GM18909 (cell line): ENCODE measurements at regions not wholly inside any gene's neighbourhood (a gene's known extent, or its start where the extent isn't known, plus 50 kb on each side); places are given as distances from the start of the nearest gene placed in this dataset.
"Not testable (repeated sequence)": the region's sequence is repeated elsewhere in the genome, so short reads cannot be mapped to it uniquely, and the experiment has no call there.

Experiments
- ATAC-seq: cut with Tn5 transposase; IDR thresholded peaks from one replicate; pipeline ENCODE4 v1.9.1; 2021; ENCODE audit warnings: mild to moderate bottlenecking; ENCODE audit not compliant: unreplicated experiment, poor library complexity

- no peak for ATAC-seq
These were observed 411.9 kb upstream of the CCDC54 start for GRCh38 chr3:106965307-106965706.

- ATAC-seq: no peak
These were observed 407.6 kb upstream of the CCDC54 start for GRCh38 chr3:106969596-106969995.

GRCh38 chr3:106981392-106981791, 395.8 kb upstream of the CCDC54 start:
- no peak for ATAC-seq

GRCh38 chr3:106985721-106986120, 391.5 kb upstream of the CCDC54 start:
- ATAC-seq: no peak

GRCh38 chr3:106998841-106999682, 378.2 kb upstream of the CCDC54 start:
- peak; percentile 52 for ATAC-seq

GRCh38 chr3:107001635-107002034, 375.6 kb upstream of the CCDC54 start:
- ATAC-seq: no peak

GRCh38 chr3:107005352-107005751, 371.9 kb upstream of the CCDC54 start:
- ATAC-seq: not testable (repeated sequence)

- no peak for ATAC-seq
These were observed 369.0 kb upstream of the CCDC54 start for GRCh38 chr3:107008213-107008612.

- no peak for ATAC-seq
These were observed 363.6 kb upstream of the CCDC54 start for GRCh38 chr3:107013641-107014040.

- ATAC-seq: no peak
These were observed 352.6 kb upstream of the CCDC54 start for GRCh38 chr3:107024551-107025026.

GRCh38 chr3:107025961-107026360, 351.3 kb upstream of the CCDC54 start:
- no peak for ATAC-seq

GRCh38 chr3:107028086-107028485, 349.2 kb upstream of the CCDC54 start:
- ATAC-seq: no peak

- ATAC-seq: no peak
These were observed 348.6 kb upstream of the CCDC54 start for GRCh38 chr3:107028626-107029025.

GRCh38 chr3:107032111-107032510, 345.1 kb upstream of the CCDC54 start:
- no peak for ATAC-seq

- no peak for ATAC-seq
These were observed 343.1 kb upstream of the CCDC54 start for GRCh38 chr3:107034142-107034541.

GRCh38 chr3:107035176-107035575, 342.1 kb upstream of the CCDC54 start:
- no peak for ATAC-seq

- ATAC-seq: no peak
These were observed 332.6 kb upstream of the CCDC54 start for GRCh38 chr3:107044677-107045076.

GRCh38 chr3:107045791-107046190, 331.4 kb upstream of the CCDC54 start:
- no peak for ATAC-seq

GRCh38 chr3:107055181-107055942, 321.9 kb upstream of the CCDC54 start:
- no peak for ATAC-seq

GRCh38 chr3:107061466-107061865, 315.8 kb upstream of the CCDC54 start:
- ATAC-seq: no peak

- ATAC-seq: no peak
These were observed 314.9 kb upstream of the CCDC54 start for GRCh38 chr3:107062310-107062709.
